ENCODE measurements at regions not wholly inside any gene's neighbourhood (a gene's known extent, or its start where the extent isn't known, plus 50 kb on each side); places are given as distances from the start of the nearest gene placed in this dataset.

- no peak for DNase-seq
Observed at GRCh38 chr20:19930426-19930825, 86.7 kb upstream of the NAA20 start.

GRCh38 chr20:19932170-19932667 is 84.9 kb upstream of the NAA20 start:
- DNase-seq: peak; percentile 88 to 92

GRCh38 chr20:19934792-19935491 is 82.2 kb upstream of the NAA20 start:
- peak; percentile 97 to 98 for DNase-seq

GRCh38 chr20:19935842-19936241 is 81.3 kb upstream of the NAA20 start:
- DNase-seq: no peak

GRCh38 chr20:19936466-19937200 is 80.5 kb upstream of the NAA20 start:
- peak in 1 of 2 donors; percentile 74 for DNase-seq

- DNase-seq: peak in 1 of 2 donors; percentile 56
Observed at GRCh38 chr20:19937218-19937617, 79.9 kb upstream of the NAA20 start.

GRCh38 chr20:19937651-19938420 is 79.3 kb upstream of the NAA20 start:
- DNase-seq: no peak

GRCh38 chr20:19938421-19939090 is 78.6 kb upstream of the NAA20 start:
- DNase-seq: no peak

GRCh38 chr20:19940988-19941460 is 76.1 kb upstream of the NAA20 start:
- DNase-seq: peak in 1 of 2 donors; percentile 48

GRCh38 chr20:19942611-19943010 is 74.6 kb upstream of the NAA20 start:
- no peak for DNase-seq

GRCh38 chr20:19943061-19943521 is 74.1 kb upstream of the NAA20 start:
- DNase-seq: peak; percentile 64 to 75

- peak; percentile 78 to 94 for DNase-seq
Observed at GRCh38 chr20:19944772-19945459, 72.2 kb upstream of the NAA20 start.

GRCh38 chr20:19945732-19946670 is 71.2 kb upstream of the NAA20 start:
- DNase-seq: no peak

- DNase-seq: peak in 1 of 2 donors; percentile 44
Observed at GRCh38 chr20:19947611-19948264, 69.4 kb upstream of the NAA20 start.

GRCh38 chr20:19949195-19949867 is 67.8 kb upstream of the NAA20 start:
- no peak for DNase-seq

GRCh38 chr20:19950042-19950441 is 67.1 kb upstream of the NAA20 start:
- DNase-seq: no peak

- no peak for DNase-seq
Observed at GRCh38 chr20:19952392-19952791, 64.8 kb upstream of the NAA20 start.

- no peak for DNase-seq
Observed at GRCh38 chr20:19953606-19954005, 63.6 kb upstream of the NAA20 start.

- DNase-seq: no peak
Observed at GRCh38 chr20:19956976-19957375, 60.2 kb upstream of the NAA20 start.

- DNase-seq: no peak
Observed at GRCh38 chr20:19958219-19958618, 58.9 kb upstream of the NAA20 start.
